HepG2 (cell line): ENCODE measurements at regions not wholly inside any gene's neighbourhood (a gene's known extent, or its start where the extent isn't known, plus 50 kb on each side); places are given as distances from the start of the nearest gene placed in this dataset.

Experiments used
- BRCA1 ChIP-seq: sonication (generic); formaldehyde crosslinking; IDR thresholded peaks from 2 replicates; pipeline ENCODE4 v1.4.0; 2020; ENCODE audit warnings: missing genetic modification reagents
- CTCF ChIP-seq: sonication (generic); formaldehyde crosslinking; IDR thresholded peaks from 2 replicates; pipeline ENCODE4 v1.5.0; 2020; ENCODE audit warnings: mild to moderate bottlenecking, missing genetic modification reagents, moderate library complexity
- MXD1 ChIP-seq: sonication (generic); formaldehyde crosslinking; IDR thresholded peaks from 2 replicates; pipeline ENCODE4 v1.4.0; 2020; ENCODE audit warnings: mild to moderate bottlenecking, missing genetic modification reagents

- no peak for TF ChIP-seq CTCF (CRISPR knock-in tag)
- no peak for TF ChIP-seq BRCA1
- no peak for TF ChIP-seq MXD1 (CRISPR knock-in tag)
Measured at GRCh38 chr10:3374914-3375313, 202.3 kb upstream of the PITRM1 start.
